HG03095 (cell line): ENCODE measurements at regions not wholly inside any gene's neighbourhood (a gene's known extent, or its start where the extent isn't known, plus 50 kb on each side); places are given as distances from the start of the nearest gene placed in this dataset.

Source experiments
- ATAC-seq: cut with Tn5 transposase; IDR thresholded peaks from one replicate; pipeline ENCODE4 v1.9.1; 2021; ENCODE audit warnings: moderate library complexity; ENCODE audit not compliant: unreplicated experiment

DNA sequence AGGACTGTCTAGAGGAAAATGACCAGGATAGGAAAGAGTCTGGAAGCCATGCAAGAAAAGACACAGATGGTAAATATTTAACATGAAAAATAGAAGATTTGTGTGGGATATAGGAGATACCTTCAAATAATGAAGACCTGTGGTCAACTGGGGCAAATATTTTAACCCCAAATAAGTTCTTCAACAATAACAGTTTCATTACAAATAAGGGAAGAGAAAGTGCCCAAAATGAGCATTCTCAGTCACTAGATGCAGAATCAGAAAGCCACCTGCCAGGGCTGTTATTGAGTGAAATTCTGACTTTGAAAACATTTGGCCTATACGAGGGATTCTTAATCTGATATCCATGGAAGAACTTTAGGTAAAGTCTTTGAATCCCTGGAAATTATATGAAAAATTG, 231.2 kb upstream of the PLEKHG7 start:
- ATAC-seq: peak; percentile 39

DNA sequence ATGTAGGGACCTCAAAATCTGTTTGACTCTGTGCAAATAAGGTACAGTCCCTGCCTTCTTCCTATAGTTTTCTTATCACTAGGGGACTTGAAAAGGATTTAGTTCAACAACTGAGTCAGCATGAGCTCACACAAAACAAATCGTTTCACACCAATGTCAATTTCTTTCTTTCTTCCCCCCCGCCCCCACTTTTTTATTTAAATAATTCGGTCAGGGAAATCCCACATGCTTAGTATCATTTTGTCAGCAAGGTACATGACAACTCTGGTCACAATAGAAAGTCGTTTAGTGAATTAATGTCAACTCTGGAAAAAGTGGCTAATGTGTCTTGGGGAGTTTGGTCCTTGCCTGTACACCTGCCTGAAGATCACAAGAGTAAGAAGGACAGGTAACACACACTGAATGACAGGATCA, 232.2 kb upstream of the PLEKHG7 start:
- ATAC-seq: peak; percentile 27

DNA sequence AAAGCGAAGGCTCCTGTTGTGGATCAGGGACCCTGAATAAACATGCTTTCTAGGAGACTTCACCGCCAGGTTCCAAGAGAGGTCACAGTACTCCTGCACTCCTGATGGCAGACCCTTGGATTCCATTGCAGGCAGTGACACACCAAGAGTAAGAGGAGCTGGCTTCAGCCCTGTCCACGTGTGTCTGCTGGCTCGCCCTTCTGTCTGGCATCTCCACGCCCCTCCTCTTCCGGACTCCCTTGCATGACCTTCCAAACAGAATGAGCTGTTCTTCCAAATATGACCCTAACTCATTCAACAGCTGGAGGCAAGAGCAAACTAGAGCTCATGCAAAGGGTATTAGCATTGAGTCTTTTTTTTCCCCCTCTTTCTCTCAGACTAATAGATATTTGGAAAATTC, 233.0 kb upstream of the PLEKHG7 start:
- ATAC-seq: no peak

DNA sequence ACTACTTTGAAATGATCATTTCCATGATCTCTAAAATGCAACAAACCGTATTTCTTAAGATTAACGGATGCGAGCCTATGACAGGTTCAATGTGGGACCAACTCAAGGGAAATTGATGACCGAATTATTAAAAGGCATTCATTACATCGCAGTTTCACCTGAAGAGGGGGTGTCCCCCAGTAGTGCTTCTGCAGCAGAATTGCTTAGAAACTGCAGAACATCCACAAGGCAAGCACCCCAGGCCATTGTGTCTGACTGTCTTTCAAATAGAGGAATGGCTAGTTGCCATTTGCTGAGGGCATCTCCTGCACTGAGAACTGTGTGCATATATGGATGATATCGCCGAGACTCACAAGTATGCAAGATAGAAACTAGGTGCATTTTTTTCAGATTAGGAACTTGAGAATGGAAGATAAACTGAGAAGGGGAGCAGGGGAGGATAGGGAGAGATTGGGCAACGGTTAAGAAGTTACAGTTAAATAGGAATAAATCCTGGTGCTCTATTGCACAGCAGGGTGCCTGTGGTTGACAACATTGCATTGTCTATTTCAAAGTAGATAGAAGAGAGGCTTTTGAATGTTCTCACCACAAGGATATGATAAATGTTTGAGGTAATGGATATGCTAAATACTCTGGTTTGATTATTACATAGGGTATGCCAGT, 234.3 kb upstream of the PLEKHG7 start:
- ATAC-seq: no peak

DNA sequence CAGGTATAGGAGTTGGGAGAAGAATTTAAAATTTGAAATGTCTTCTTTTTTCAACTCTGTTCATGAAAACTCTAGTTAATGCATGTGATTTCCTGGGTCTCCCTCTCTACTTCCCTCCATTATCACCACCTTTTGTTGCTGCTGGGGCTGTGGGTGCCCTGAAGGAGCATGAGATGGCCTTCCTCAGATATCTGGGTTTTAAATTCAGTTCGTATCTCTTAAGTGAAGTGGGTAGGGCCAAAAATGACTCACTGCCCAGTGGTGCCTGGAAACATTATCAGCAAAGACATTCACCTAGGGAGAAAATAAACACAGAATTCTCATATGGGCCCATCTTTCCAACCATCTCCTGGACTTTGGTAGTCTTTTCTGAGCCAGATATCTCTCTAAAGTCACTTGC, 234.9 kb upstream of the PLEKHG7 start:
- ATAC-seq: no peak

DNA sequence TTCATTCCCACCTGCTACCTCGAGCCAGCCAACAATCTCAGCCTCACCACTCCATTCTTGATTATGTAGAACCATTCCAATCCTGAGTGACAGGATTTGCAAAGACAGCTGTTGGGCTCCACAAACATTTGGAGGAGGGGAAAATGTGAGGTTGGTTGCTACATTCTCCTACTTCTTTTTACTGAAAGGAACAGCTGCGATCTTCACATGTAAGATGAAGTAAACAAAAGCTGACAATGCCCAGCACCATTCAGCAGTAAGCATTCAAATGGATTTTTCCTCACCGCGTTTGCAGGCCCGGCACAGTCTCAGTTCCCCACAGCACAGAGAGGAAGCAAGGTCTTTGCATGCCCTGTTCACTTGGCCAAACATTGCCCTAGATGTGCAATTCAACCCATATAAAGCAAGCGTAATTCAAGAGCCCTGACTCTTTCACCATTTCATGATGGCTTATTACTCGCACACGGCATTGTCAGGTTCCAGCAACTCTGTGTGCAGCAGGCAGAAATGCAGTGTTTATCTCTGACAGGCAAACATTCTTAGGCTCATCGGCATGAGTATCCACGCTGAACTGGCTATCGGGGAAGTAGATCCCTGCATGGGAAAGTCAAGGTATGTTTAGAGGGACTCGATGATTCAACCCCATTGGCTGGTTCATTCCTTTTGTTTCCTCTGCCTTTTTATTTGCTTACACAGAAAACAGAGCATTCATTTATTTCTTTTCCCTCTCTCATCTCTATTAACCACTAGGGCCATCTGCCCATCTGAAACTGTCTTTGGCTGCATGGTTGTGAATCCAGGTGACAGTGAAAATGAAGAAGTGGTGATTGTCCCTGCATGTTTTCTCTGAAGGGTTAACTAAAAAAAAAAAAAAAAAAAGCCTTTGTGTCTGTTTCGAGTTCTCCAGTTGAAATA, 236.1 kb upstream of the PLEKHG7 start:
- ATAC-seq: peak; percentile 39

DNA sequence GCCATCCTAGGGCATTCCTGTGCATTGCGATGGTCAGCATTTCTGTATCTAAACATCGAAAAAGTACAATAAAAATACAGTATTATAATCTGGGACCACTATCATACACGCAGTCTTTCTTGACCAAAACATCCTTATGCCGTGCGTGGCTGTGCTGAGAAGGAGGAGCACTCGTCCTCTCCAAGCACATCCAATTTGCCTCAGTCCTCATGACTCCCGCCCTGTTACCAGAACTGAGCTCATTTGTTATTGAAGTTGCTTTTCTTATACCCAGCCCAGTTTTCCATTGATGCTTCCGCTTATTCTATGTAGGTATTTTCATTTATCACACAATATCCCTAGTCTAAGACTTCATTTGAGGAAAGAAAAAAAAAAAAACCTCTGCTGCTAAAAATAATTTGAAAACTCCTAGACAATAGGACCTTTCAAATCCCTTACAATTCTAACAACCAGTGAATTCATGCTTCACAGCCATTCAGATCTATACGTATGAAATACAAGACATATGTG, 236.9 kb upstream of the PLEKHG7 start:
- ATAC-seq: no peak

DNA sequence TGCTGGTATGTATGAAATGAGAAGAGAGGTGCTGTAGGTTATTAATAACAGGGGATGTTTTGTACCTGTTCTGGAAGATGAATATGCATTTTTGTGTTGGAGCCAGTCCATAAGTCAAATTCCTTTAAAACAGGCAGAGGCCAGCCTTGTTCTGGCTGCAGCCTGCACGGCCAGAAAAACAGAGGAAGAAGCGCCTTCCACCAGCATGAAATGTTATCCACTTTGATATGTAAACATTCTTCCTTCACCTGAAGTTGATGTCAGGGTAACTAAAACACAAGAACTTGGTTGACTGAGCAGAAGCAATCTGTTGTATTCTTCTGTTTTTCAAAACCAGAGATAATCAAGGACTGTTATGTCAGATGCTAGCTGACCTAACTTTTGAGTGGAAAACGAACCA, 237.9 kb upstream of the PLEKHG7 start:
- no peak for ATAC-seq

DNA sequence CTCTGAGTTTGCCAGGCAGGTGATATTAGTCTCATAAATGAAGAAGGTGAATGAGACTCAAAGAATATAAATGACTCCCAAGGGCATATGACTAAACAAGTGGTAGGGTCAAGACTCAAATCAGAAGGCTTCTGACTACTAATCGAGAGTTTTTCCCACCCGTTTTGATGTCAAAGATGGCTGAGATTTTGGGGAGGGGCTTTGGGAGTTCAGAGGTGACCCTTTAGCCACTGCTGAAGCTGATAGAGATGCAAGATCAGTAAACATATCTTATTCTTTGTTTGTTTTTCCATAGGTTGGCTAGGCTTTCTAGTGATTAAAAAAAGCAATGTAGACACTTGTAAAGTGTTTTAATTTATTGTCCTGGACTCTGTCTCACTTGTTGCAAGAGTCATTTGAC, 239.6 kb upstream of the PLEKHG7 start:
- ATAC-seq: no peak

DNA sequence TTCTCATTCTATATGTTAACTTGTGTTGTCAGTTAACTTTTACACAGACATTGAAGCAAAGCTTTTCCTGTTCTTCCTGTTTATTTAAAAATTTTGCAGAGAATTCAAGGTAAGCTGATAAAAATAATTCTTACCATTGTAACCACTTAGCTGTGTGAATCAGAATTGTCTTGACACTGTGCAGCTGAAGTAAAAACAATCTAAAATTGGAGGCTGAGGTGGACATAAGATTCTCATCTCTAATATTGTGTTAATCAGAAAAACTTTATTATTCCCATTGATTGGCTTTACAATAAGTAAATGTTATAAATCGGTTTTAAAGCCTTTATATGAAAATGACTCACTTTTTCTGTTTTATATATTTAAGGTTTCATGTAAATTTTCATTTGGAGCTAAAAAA, 240.3 kb upstream of the PLEKHG7 start:
- ATAC-seq: no peak

DNA sequence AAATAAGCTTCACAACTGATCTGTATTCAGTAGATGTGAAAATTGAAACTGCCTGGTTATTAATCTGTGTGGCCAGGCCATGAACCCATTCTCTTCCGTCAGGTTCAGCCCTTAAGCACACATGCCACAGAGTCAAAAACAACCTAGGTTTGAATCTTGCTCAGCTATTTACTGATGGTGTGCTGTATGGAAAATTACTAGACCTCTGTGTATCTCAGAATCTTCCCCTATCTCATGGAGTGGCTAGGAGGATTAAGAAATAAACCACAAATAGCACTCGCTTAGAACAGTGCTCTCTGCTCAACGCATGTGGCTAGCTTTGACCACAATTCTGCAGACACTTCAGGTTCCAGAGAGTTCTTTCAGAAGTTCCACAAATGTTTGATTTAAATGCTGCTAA, 240.7 kb upstream of the PLEKHG7 start:
- peak; percentile 41 for ATAC-seq

DNA sequence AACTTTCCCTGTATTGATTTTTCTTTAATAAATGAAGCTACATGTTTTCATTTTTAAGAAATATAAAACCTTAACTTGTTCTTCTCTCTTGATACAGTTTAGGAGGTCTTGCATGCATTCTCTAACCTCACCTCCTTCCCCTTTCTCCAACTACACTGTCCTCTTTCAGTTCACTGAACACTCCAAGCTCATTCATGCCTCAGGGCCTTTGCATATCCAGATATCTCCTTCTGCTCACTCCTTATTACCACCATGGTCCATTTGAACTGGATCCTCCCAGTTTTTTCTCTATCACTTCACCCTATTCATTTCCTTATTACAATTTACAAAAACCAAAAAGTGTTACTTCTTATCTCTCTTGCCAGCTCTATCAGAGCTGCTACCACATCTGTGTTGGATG, 242.9 kb upstream of the PLEKHG7 start:
- ATAC-seq: no peak

DNA sequence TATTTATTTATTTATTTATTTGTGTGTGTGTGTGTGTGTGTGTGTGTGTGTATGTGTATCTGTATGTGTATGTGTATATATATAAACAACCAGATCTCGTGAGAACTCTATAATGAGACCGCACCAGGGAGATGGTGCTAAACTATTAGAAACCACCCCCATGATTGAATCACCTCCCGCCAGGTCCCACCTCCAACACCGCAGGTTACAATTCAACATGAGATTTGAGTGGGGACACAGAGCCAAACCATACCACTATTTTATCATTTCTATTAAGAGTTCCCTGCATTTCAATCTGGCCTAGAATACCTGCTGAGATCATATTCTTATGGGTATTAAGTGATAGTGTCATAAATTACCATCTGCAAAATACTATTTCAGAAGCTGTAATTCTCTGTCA, 243.8 kb upstream of the PLEKHG7 start:
- ATAC-seq: no peak

DNA sequence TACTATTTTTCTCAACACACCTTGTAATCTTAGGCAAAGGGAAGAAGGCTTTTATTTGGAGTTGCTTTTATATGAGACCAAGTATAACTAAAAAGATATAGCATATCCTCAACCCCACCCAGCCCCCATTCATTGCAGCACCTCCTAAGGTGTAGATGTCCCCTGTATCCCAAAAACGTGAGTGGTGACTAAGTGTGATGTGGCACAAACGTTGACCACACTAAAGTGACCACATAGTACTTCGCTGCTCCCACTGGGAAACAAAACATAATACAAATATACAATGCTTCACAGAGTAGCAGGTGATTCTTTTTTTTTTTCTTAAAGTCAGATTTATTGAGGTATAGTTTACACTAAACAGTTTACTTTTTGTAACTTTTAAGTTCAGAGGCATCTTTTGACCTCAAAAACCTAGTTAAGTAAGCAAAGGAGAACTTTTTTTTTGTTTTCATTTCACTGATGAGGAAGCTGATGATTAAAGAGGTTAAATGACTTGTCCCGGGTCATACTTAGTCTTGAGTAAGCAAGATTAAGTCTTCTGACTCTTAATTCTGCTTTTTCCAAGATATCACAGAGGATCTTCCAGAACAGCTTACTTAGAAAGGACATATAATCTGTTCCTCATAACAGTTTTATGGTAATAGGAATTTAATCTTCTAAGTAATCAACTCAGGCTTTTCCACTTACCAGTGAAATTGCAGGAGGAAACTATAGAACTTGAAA, 245.2 kb upstream of the PLEKHG7 start:
- ATAC-seq: no peak

DNA sequence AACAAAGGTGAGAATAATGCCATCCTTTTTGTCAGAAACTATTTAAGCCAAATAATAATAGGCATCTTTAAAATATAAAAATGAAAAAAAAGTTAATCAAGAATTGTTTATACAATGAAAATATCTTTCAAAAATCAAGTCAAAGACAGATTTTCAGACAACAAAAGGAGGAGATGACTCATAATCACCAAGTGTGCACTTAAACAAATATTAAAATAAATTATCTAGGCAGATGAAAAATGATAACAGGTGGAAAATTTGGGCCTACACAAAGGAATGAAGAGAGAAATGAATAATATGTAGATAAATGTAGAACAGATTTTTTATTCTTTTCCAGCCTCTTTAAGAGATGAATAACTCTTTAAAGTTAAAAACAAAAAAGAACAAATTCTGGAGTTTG, 250.0 kb upstream of the PLEKHG7 start:
- ATAC-seq: no peak

DNA sequence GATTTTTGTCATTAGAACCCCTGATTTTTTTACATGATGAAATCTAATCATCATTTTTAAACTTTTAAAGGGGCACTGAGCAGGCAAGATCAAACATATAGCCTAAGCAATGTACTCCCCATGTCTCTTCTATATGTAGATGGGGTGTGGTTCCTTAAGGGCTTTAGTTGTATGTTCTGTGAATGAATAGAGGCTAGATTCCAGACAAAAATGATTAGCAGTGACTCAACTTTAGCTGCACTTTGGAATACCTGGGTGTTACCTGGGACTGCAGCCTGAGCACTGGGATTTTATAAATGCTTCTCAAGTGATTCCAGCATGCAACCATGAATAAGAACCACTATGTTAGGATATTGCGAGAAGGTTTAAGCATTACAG, 256.7 kb upstream of the PLEKHG7 start:
- no peak for ATAC-seq

DNA sequence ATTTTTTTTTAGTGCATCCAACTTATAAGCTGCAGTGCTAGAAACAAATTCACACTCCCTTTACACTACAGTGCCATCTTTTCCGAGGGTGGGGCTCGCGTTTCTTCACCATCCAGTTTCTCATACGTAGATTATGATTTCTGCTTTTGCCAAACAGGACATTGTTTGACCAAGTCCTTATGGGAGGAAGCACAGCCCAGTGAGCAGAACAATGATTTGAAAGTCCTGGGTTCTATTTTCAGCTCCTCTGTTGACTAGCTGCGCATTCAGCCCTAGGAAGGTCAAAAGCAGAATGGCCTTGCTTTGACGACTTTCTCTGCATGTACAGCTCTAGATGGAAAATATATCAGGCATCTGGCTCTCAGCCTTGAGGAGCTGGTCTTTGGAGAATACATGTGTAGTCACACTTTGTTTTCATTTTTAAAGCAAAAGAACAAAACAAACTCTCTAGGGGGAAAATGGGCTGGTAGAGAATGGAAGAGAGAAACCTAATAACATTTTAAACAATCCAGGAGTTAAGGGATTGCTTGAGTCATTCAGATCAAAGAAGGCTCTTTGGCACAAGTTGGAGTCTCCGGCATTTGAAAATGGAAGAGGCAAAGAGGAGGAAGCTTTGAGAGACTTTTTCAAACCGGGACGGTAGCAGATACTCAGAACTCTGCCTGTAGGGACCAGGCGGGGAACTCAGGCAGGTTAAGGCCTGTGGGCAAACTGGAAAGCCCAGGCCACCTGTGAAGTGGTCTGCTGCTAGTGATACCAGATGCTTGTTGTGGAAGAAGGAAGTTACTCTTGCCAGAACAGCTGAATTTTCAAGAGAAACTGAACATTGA, 257.3 kb upstream of the PLEKHG7 start:
- peak; percentile 86 for ATAC-seq

DNA sequence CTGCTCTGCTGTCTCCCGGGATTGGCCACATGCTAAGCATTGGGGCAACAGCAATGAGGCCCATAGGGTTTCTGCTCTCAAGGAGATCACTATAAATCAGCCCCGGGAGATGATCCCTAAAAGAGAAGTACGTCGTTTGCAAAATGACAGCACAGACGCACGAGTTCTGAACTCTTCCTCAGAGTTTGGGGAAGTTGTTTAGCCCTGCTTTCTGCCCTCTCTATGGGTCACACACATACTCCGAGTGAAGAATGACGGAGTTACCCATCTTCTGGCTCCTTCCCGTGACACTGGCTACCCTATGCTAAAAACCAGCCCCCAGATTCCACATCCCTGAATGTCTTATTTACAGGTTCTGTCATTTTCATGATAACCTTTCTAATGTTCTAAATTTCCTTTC, 258.0 kb upstream of the PLEKHG7 start:
- peak; percentile 32 for ATAC-seq

DNA sequence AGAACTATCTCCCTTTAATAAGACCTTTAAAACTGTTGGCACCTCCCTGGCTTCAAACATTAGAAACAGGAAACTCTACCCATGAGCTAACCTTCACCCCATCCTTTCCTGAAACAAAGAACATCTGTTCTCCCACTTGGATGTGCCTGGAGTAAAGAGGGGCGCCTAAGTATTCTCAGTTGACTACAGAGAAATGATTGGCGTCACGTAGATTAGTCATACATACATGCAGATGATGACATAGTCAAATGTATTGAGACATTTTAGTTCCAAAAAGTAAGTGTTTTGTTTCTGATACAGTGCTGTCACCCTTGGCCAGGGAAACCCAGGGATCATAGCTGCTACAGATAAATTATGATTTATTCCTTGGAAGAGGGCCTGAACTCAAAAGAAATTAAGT, 260.0 kb upstream of the PLEKHG7 start:
- ATAC-seq: no peak

DNA sequence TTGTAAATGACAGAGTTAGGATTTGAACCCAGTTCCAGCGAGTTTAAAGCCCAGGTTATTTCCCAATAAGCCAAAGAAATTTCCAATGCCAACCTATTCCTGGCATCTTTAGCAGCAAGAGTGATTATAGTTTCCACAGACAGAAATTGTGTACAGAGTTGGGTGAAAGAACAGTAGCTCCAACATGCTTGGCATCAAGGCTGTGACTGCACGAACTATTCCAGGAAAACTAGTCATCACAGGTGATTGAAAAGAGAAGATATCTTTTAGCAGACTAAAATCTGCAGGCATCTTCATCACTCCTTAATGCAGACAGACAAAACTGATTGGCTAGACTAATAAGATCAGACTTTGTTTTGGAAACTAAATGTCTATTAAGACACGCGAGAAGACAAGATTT, 262.7 kb upstream of the PLEKHG7 start:
- no peak for ATAC-seq

DNA sequence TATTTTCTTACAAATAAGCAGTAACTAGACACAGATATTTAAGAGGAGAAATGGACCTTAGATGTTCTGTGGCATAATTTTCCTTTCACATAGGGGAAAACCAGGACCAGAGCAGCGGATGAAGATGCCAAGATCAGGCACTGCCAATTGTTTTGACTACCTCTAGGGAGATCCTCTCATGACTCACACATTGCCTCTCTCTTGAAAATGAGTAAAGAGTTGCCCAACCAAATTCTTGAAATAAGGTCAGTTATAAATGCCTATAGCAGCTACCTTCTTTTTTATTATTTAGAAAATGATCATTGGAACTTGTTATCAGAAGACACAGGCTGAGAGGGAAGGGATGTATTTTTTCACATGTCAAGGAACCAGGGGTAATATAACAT, 263.4 kb upstream of the PLEKHG7 start:
- ATAC-seq: no peak
